Uterus (tissue), 3 donors: ENCODE measurements at regions not wholly inside any gene's neighbourhood (a gene's known extent, or its start where the extent isn't known, plus 50 kb on each side); places are given as distances from the start of the nearest gene placed in this dataset.
"Not testable (repeated sequence)": the region's sequence is repeated elsewhere in the genome, so short reads cannot be mapped to it uniquely, and the experiment has no call there.

Experiments
- DNase-seq, 2 donors: peaks; one replicate each; pipeline ENCODE4 v3.0.0-alpha.2; 2019 to 2020
- H3K27ac ChIP-seq, 2 donors: fragments of 200-600 bp; sonication (generic); 1 replicate in 1 of 2; 2 replicates in 1 of 2; pipeline ENCODE4 v1.5.1; 2016 to 2018
- H3K27me3 ChIP-seq, 2 donors: fragments of 200-600 bp; sonication (generic); one replicate each; pipeline ENCODE4 v1.5.1; 2018 to 2019; ENCODE audit warnings: control low read depth in 1 of 2
- H3K36me3 ChIP-seq, 2 donors: fragments of 200-600 bp; sonication (generic); one replicate each; pipeline ENCODE4 v1.5.1; 2019; ENCODE audit warnings: control low read depth in 1 of 2
- H3K4me1 ChIP-seq, 2 donors: fragments of 200-600 bp; sonication (generic); one replicate each; pipeline ENCODE4 v1.5.1; 2018 to 2019; ENCODE audit warnings: control low read depth in 1 of 2
- H3K4me3 ChIP-seq, 2 donors: fragments of 200-600 bp; sonication (generic); 1 replicate in 1 of 2; 2 replicates in 1 of 2; pipeline ENCODE4 v1.5.1; 2018 to 2019; ENCODE audit warnings: mild to moderate bottlenecking in 1 of 2
- H3K9me3 ChIP-seq, 2 donors: fragments of 200-600 bp; sonication (generic); one replicate each; pipeline ENCODE4 v1.5.1; 2019; ENCODE audit warnings: control low read depth in 1 of 2
- POLR2A ChIP-seq, 2 donors: fragments of 450-650 bp; IDR thresholded peaks; one replicate each; pipeline ENCODE4 v1.6.1; 2016; ENCODE audit warnings: antibody characterized with exemption in 2 of 2, mild to moderate bottlenecking in 1 of 2, moderate library complexity in 1 of 2
- intact Hi-C: fragments of 100-400 bp; cut with DNase I; formaldehyde crosslinking; loops from one replicate; pipeline ENCODE4 v1.15.1; 2023; ENCODE audit warnings: low total_unique reads
- TF ChIP-seq, protein P1 (sequence below), 4 experiments: fragments of 200-600 bp in 2 of 4; fragments of 450-650 bp in 2 of 4; sonication (generic) in 2 of 4; IDR thresholded peaks; one replicate each; pipeline ENCODE4 v1.5.1; 2016 to 2019; ENCODE audit warnings: antibody characterized with exemption in 4 of 4, mild to moderate bottlenecking in 2 of 4, moderate library complexity in 1 of 4
- donor health status: DM: yes; HTN: yes; CAD: no.

DNA sequence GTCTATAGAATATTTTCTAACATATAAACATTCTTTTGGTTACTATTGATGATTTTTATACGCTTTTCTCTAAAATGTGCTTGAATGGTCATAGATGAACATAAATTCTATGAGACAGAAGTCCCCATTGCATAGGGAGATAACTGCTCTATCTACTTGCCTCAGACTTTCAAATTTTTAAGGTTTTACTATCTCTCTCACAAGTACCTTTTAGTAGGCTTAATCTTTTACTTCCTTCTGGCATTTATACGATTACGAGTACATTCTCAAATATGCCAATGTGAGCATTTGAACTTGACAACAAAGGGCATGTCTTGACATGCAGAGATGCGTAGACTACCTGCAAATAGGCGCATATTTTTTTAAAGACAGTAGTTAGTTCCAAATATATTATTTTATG, 935.9 kb upstream of the LRATD1 start:
- no peak for DNase-seq
- H3K27me3 ChIP-seq, result no peaks in the 10 kb centered on the region
- intact Hi-C loops, result no loop called here
- H3K9me3 ChIP-seq, result no peaks in the 10 kb centered on the region
- TF ChIP-seq POLR2A (IDR thresholded peaks at IDR 0.05), result no peak
- TF ChIP-seq, protein P1, sequence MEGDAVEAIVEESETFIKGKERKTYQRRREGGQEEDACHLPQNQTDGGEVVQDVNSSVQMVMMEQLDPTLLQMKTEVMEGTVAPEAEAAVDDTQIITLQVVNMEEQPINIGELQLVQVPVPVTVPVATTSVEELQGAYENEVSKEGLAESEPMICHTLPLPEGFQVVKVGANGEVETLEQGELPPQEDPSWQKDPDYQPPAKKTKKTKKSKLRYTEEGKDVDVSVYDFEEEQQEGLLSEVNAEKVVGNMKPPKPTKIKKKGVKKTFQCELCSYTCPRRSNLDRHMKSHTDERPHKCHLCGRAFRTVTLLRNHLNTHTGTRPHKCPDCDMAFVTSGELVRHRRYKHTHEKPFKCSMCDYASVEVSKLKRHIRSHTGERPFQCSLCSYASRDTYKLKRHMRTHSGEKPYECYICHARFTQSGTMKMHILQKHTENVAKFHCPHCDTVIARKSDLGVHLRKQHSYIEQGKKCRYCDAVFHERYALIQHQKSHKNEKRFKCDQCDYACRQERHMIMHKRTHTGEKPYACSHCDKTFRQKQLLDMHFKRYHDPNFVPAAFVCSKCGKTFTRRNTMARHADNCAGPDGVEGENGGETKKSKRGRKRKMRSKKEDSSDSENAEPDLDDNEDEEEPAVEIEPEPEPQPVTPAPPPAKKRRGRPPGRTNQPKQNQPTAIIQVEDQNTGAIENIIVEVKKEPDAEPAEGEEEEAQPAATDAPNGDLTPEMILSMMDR (IDR thresholded peaks at IDR 0.05), result no peak
- no peaks in the 10 kb centered on the region for H3K36me3 ChIP-seq
- no peak overlapping the region for H3K27ac ChIP-seq
- no peaks in the 10 kb centered on the region for H3K4me1 ChIP-seq
- H3K4me3 ChIP-seq, result no peak overlapping the region

DNA sequence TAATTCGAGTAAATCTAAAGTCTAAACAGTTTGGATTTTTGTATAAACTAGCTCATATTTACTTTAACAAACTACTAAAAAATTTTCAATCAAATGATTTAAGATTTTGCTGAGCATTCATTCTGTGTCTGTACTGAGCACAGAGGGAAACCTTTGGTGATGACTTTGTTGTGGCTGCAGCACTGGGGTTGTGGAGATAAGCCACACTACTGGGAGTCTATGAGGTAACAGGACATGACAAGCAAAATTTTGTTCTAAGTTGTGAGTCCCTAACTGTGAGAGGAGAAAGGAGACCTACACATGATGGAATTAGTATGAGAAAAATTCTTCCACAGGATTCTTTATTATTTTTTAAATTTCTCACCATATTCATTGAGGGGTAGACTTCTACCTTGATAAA, 933.7 kb upstream of the LRATD1 start:
- DNase-seq, result no peak
- Histone ChIP-seq H3K4me1 (no peaks in the 10 kb centered on the region), H3K27ac (no peak overlapping the region), H3K36me3 (no peaks in the 10 kb centered on the region), H3K4me3 (no peak overlapping the region), H3K9me3 (no peaks in the 10 kb centered on the region), H3K27me3 (no peaks in the 10 kb centered on the region)
- intact Hi-C loops, result no loop called here
- TF ChIP-seq POLR2A (IDR thresholded peaks at IDR 0.05), result no peak
- TF ChIP-seq, protein P1 (IDR thresholded peaks at IDR 0.05), result no peak

DNA sequence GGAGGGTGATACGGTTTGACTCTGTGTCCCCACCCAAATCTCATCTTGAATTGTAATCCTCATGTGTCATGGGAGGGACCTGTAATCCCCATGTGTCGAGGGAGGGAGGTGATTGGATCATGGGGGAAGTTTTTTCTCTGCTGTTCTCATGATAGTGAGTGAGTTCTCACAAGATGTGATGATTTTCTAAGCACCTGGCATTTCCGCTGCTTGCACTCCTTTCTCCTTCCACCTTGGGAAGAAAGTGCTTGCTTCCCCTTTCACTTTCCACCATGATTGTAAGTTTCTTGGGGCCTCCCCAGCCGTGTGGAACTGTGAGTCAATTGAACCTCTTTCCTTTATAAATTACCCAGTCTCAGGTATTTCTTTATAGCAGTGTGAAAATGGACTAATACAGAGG, 932.6 kb upstream of the LRATD1 start:
- H3K27me3 ChIP-seq, DNase-seq, intact Hi-C loops, H3K36me3 ChIP-seq, H3K9me3 ChIP-seq, H3K4me1 ChIP-seq, H3K27ac ChIP-seq, H3K4me3 ChIP-seq: not testable (repeated sequence)

DNA sequence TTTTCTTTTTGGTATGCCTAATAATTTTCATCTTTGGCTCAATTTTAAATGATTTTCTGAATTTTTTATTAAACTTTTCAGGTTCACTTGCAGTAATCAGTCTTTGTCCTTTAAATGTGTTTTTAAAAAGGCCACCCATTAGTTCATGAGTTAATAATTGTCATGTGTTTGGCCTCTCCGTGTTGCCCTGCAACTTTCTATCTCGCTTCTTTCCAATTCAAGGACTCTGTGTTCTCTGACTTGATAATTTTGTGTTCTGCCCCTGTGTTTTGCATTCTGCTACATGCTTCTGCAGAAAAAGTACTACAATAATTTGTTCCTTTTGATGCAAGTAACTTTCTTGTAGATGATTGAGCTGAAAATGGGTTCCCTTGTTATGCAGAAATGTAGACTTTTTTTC, 921.4 kb upstream of the LRATD1 start:
- Histone ChIP-seq H3K4me3 (no peak overlapping the region), H3K27me3 (no peaks in the 10 kb centered on the region), H3K36me3 (no peaks in the 10 kb centered on the region), H3K27ac (no peak overlapping the region), H3K4me1 (no peaks in the 10 kb centered on the region), H3K9me3 (no peaks in the 10 kb centered on the region)
- TF ChIP-seq, protein P1 (IDR thresholded peaks at IDR 0.05), result no peak
- TF ChIP-seq POLR2A (IDR thresholded peaks at IDR 0.05), result no peak
- DNase-seq, result no peak
- intact Hi-C loops, result no loop called here

DNA sequence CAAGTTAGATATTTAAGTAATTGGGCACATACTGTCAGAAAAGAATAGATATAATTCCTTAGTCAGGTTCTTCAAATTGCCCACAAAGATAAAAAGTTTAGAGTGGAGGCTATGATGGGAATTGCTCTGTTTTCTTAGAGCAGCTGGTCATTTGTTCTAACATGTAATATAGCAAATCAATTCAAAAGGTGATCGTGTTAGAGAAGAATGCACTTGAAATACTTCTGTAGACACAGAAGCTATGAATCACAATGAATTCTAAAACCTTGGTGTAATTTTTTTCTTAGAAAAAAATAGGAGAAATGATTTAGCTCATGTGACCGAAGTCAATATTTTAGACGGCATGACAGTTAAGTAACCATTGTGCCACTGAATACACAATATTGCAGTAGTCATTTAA, 918.1 kb upstream of the LRATD1 start:
- no peaks in the 10 kb centered on the region for H3K9me3 ChIP-seq
- H3K36me3 ChIP-seq, result no peaks in the 10 kb centered on the region
- intact Hi-C loops, result no loop called here
- no peaks in the 10 kb centered on the region for H3K27me3 ChIP-seq
- no peak for TF ChIP-seq POLR2A (IDR thresholded peaks at IDR 0.05)
- TF ChIP-seq, protein P1 (IDR thresholded peaks at IDR 0.05), result no peak
- H3K27ac ChIP-seq, result no peak overlapping the region
- H3K4me3 ChIP-seq, result no peak overlapping the region
- no peak for DNase-seq
- no peaks in the 10 kb centered on the region for H3K4me1 ChIP-seq

DNA sequence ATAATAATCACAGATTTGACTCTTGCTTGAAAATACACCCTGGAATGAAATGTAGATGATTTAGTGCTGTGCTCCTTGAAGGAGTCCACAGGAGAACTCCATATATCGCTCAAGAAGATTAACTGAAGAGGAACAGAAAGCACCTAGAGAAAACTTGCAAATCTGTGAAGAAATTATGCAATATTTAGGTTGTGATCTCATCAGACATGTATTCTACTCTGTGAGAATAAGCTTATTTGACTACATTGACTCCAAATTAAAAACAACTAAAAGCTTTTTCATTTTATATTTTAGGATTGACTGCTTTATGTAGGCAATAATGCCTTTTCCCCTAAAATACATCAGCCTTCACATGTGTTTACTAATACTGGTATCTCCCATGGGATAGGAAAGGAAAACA, 906.6 kb upstream of the LRATD1 start:
- H3K9me3 ChIP-seq, result no peaks in the 10 kb centered on the region
- H3K36me3 ChIP-seq, result no peaks in the 10 kb centered on the region
- intact Hi-C loops, result no loop called here
- no peak overlapping the region for H3K27ac ChIP-seq
- no peaks in the 10 kb centered on the region for H3K4me1 ChIP-seq
- H3K4me3 ChIP-seq, result no peak overlapping the region
- no peak for DNase-seq
- H3K27me3 ChIP-seq, result no peaks in the 10 kb centered on the region
- TF ChIP-seq, protein P1 (IDR thresholded peaks at IDR 0.05), result no peak
- TF ChIP-seq POLR2A (IDR thresholded peaks at IDR 0.05), result no peak
